Mesothelial cell of epicardium (in vitro differentiated cells): ENCODE measurements at regions not wholly inside any gene's neighbourhood (a gene's known extent, or its start where the extent isn't known, plus 50 kb on each side); places are given as distances from the start of the nearest gene placed in this dataset.
A peak's percentile ranks its signal among the peaks of the same experiment; 100 is the strongest.

Source experiments
- DNase-seq, 2 experiments: peaks; one replicate each; pipeline ENCODE4 v3.0.0; 2021; ENCODE audit warnings: low spot score in 2 of 2; ENCODE audit not compliant: unreplicated experiment in 2 of 2
- H3K27ac Mint-ChIP-seq: 2 replicates; pipeline ENCODE4 v1.8.0; 2021; ENCODE audit warnings: mixed read lengths
- H3K27me3 Mint-ChIP-seq: 2 replicates; pipeline ENCODE4 v1.8.0; 2021; ENCODE audit warnings: low read depth, mixed read lengths
- H3K36me3 Mint-ChIP-seq: 2 replicates; pipeline ENCODE4 v1.8.0; 2021; ENCODE audit warnings: mixed read lengths
- H3K4me1 Mint-ChIP-seq: 2 replicates; pipeline ENCODE4 v1.8.0; 2021; ENCODE audit warnings: mixed read lengths
- H3K4me3 Mint-ChIP-seq: 2 replicates; pipeline ENCODE4 v1.8.0; 2021; ENCODE audit warnings: mild to moderate bottlenecking, moderate library complexity, mixed read lengths
- H3K9me3 Mint-ChIP-seq: 2 replicates; pipeline ENCODE4 v1.8.0; 2021; ENCODE audit warnings: mixed read lengths
- CTCF ChIP-seq: fragments of 200-600 bp; sonication (generic); IDR thresholded peaks from one replicate; pipeline ENCODE4 v1.5.0; 2021; ENCODE audit warnings: antibody characterized with exemption; ENCODE audit not compliant: unreplicated experiment

- Mint-ChIP-seq H3K4me3 (no peak overlapping the region), H3K9me3 (peaks cover 3% of the 10 kb centered on the region), H3K4me1 (peaks cover 35% of the 10 kb centered on the region), H3K27me3 (no peaks in the 10 kb centered on the region), H3K36me3 (no peaks in the 10 kb centered on the region), H3K27ac (peak overlapping the region; percentile 66)
- TF ChIP-seq CTCF = no peak
- DNase-seq = no peak
Measured at GRCh38 chr5:116864157-116864837, 289.7 kb upstream of the SEMA6A start.

- H3K4me1 Mint-ChIP-seq = peaks cover 44% of the 10 kb centered on the region
- TF ChIP-seq CTCF = no peak
- H3K27ac Mint-ChIP-seq = no peak overlapping the region
- no peaks in the 10 kb centered on the region for H3K9me3 Mint-ChIP-seq
- H3K36me3 Mint-ChIP-seq = no peaks in the 10 kb centered on the region
- no peak for DNase-seq
- H3K4me3 Mint-ChIP-seq = no peak overlapping the region
- no peaks in the 10 kb centered on the region for H3K27me3 Mint-ChIP-seq
Measured at GRCh38 chr5:116862632-116863455, 288.2 kb upstream of the SEMA6A start.

- H3K4me3 Mint-ChIP-seq = no peak overlapping the region
- TF ChIP-seq CTCF = no peak
- no peaks in the 10 kb centered on the region for H3K36me3 Mint-ChIP-seq
- no peaks in the 10 kb centered on the region for H3K27me3 Mint-ChIP-seq
- no peak for DNase-seq
- peaks cover 44% of the 10 kb centered on the region for H3K4me1 Mint-ChIP-seq
- H3K9me3 Mint-ChIP-seq = no peaks in the 10 kb centered on the region
- no peak overlapping the region for H3K27ac Mint-ChIP-seq
Measured at GRCh38 chr5:116861666-116862065, 287.0 kb upstream of the SEMA6A start.

- H3K4me1 Mint-ChIP-seq = peaks cover 44% of the 10 kb centered on the region
Measured at GRCh38 chr5:116861097-116861496, 286.5 kb upstream of the SEMA6A start.

GRCh38 chr5:116859666-116860320 is 285.2 kb upstream of the SEMA6A start:
- Mint-ChIP-seq H3K36me3 (no peaks in the 10 kb centered on the region), H3K27ac (no peak overlapping the region), H3K9me3 (no peaks in the 10 kb centered on the region), H3K4me1 (peaks cover 34% of the 10 kb centered on the region), H3K27me3 (no peaks in the 10 kb centered on the region), H3K4me3 (no peak overlapping the region)
- no peak for DNase-seq
- no peak for TF ChIP-seq CTCF

More at GRCh38 chr5:116861097-116861496, 286.5 kb upstream of the SEMA6A start:
- no peak for DNase-seq
- no peak overlapping the region for H3K27ac Mint-ChIP-seq
- no peaks in the 10 kb centered on the region for H3K36me3 Mint-ChIP-seq
- H3K9me3 Mint-ChIP-seq = no peaks in the 10 kb centered on the region
- no peaks in the 10 kb centered on the region for H3K27me3 Mint-ChIP-seq
- H3K4me3 Mint-ChIP-seq = no peak overlapping the region
- TF ChIP-seq CTCF = no peak
